Tibial nerve (tissue), 4 donors: ENCODE measurements at regions not wholly inside any gene's neighbourhood (a gene's known extent, or its start where the extent isn't known, plus 50 kb on each side); places are given as distances from the start of the nearest gene placed in this dataset.

Source experiments
- DNase-seq, 2 donors: peaks; one replicate each; pipeline ENCODE4 v3.0.0-alpha.2; 2019; ENCODE audit warnings: low spot score in 2 of 2
- H3K27ac ChIP-seq, 4 donors: fragments of 200-600 bp; sonication (generic) in 3 of 4; one replicate each; pipeline ENCODE4 v1.5.1; 2017 to 2019; ENCODE audit warnings: mild to moderate bottlenecking in 1 of 4
- H3K27me3 ChIP-seq, 2 donors: fragments of 200-600 bp; sonication (generic) in 1 of 2; one replicate each; pipeline versions ENCODE4 v1.5.1 to v1.6.0; 2017 to 2019
- H3K36me3 ChIP-seq, 3 donors: fragments of 200-600 bp; sonication (generic); one replicate each; pipeline ENCODE4 v1.5.1; 2018 to 2019
- H3K4me1 ChIP-seq, 4 donors: fragments of 200-600 bp; sonication (generic) in 3 of 4; one replicate each; pipeline ENCODE4 v1.5.1; 2017 to 2019
- H3K4me3 ChIP-seq, 4 donors: fragments of 200-600 bp; sonication (generic) in 3 of 4; one replicate each; pipeline ENCODE4 v1.5.1; 2017 to 2019; ENCODE audit warnings: mild to moderate bottlenecking in 1 of 4, moderate library complexity in 1 of 4
- H3K9me3 ChIP-seq, 4 donors: fragments of 200-600 bp; sonication (generic) in 3 of 4; one replicate each; pipeline ENCODE4 v1.5.1; 2017 to 2019
- EP300 ChIP-seq, 2 donors: sonication (generic); formaldehyde crosslinking; IDR thresholded peaks; one replicate each; pipeline ENCODE4 v1.6.1; 2017; ENCODE audit warnings: antibody characterized with exemption in 2 of 2, mild to moderate bottlenecking in 1 of 2
- POLR2A ChIP-seq, 2 donors: fragments of 450-650 bp; IDR thresholded peaks; one replicate each; pipeline ENCODE4 v1.6.1; 2017; ENCODE audit warnings: antibody characterized with exemption in 2 of 2, mild to moderate bottlenecking in 2 of 2, moderate library complexity in 2 of 2
- WGBS, 2 donors: methylation state at CpG; one replicate each; pipeline ENCODE4 v1.1.5; 2018; 5-methylcytosine and 5-hydroxymethylcytosine counted together
- TF ChIP-seq, protein P1 (sequence below), 5 experiments: fragments of 200-600 bp in 3 of 5; fragments of 450-650 bp in 2 of 5; sonication (generic) in 3 of 5; IDR thresholded peaks; one replicate each; pipeline ENCODE4 v1.5.1; 2016 to 2019; ENCODE audit warnings: antibody characterized with exemption in 5 of 5, mild to moderate bottlenecking in 3 of 5, moderate library complexity in 2 of 5

DNA sequence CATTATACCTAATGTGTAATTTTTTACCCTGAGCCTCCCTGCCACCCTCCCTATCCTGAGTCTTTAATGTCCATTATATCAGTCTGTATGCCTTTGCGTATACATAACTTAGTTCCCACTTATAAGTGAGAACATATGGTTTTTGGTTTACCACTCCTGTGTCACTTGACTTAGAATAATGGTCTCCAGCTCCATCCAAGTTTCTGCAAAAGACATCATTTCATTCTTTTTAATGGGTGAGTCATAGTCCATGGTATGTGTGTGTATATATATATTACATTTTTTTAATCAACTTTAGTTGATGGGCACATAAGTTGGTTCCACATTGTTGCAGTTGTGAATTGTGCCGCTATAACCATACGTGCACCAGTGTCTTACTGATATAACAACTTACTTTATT, 477.1 kb upstream of the NEGR1 start:
- 75 to 81% methylated on average over 3 of the region's 3 CpGs for WGBS, 2 donors
- no peak for DNase-seq

DNA sequence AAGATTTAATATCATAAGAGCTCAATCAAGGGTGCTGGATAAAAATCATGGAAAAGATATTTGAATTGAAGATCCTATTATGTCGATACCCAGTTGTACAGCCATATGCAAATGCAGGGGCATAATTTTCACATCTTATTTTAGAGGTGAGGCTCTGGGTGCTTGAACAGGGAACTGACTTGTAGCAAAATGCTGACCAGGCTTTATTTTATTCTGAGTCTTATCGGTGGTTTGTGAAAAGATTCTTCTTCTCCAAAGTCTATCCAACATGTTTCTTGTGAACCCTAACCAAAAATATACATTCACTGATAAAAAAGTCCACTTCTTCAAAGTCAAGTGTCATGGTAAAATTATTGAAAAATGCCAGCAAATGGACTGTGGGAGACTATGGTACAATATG, 475.5 kb upstream of the NEGR1 start:
- no peaks in the 10 kb centered on the region for H3K4me1 ChIP-seq
- 92 to 94% methylated on average over 2 of the region's 2 CpGs for WGBS, 2 donors
- no peaks in the 10 kb centered on the region for H3K9me3 ChIP-seq
- no peaks in the 10 kb centered on the region for H3K27me3 ChIP-seq
- no peak overlapping the region for H3K4me3 ChIP-seq
- no peaks in the 10 kb centered on the region for H3K36me3 ChIP-seq
- DNase-seq: no peak
- H3K27ac ChIP-seq: no peak overlapping the region
- TF ChIP-seq POLR2A (IDR thresholded peaks at IDR 0.05) (no peak), EP300 (IDR thresholded peaks at IDR 0.05) (no peak)
- TF ChIP-seq, protein P1, sequence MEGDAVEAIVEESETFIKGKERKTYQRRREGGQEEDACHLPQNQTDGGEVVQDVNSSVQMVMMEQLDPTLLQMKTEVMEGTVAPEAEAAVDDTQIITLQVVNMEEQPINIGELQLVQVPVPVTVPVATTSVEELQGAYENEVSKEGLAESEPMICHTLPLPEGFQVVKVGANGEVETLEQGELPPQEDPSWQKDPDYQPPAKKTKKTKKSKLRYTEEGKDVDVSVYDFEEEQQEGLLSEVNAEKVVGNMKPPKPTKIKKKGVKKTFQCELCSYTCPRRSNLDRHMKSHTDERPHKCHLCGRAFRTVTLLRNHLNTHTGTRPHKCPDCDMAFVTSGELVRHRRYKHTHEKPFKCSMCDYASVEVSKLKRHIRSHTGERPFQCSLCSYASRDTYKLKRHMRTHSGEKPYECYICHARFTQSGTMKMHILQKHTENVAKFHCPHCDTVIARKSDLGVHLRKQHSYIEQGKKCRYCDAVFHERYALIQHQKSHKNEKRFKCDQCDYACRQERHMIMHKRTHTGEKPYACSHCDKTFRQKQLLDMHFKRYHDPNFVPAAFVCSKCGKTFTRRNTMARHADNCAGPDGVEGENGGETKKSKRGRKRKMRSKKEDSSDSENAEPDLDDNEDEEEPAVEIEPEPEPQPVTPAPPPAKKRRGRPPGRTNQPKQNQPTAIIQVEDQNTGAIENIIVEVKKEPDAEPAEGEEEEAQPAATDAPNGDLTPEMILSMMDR (IDR thresholded peaks at IDR 0.05): no peak

More for the DNA sequence above, 477.1 kb upstream of the NEGR1 start:
- no peak overlapping the region for H3K4me3 ChIP-seq
- TF ChIP-seq POLR2A (IDR thresholded peaks at IDR 0.05): no peak
- TF ChIP-seq, protein P1 (IDR thresholded peaks at IDR 0.05): no peak
- no peak for TF ChIP-seq EP300 (IDR thresholded peaks at IDR 0.05)
- no peaks in the 10 kb centered on the region for H3K27me3 ChIP-seq
- H3K36me3 ChIP-seq: no peaks in the 10 kb centered on the region
- H3K9me3 ChIP-seq: no peaks in the 10 kb centered on the region
- H3K27ac ChIP-seq: no peak overlapping the region
- no peaks in the 10 kb centered on the region for H3K4me1 ChIP-seq

DNA sequence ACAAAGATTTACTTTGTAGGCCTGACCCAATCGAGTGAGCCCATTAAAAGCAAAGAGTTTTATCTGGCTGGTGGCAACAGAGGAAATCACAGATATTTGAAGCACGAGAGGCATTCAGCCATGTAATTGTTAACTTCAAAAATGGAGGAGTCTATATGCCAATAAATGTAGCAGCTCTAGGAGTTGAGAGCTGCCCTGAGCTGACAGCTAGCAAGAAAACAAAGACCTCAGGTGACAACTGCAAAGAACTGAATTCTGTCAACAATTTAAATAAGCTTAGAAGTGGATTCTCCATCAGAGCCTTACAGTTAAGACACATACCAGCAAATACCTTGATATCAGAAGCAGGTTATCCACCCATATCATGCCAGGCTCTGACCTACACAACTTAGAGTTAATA, 463.1 kb upstream of the NEGR1 start:
- TF ChIP-seq, protein P1 (IDR thresholded peaks at IDR 0.05): no peak
- TF ChIP-seq POLR2A (IDR thresholded peaks at IDR 0.05): no peak
- no peak for TF ChIP-seq EP300 (IDR thresholded peaks at IDR 0.05)
- Histone ChIP-seq H3K27me3 (no peaks in the 10 kb centered on the region), H3K4me1 (no peaks in the 10 kb centered on the region), H3K9me3 (no peaks in the 10 kb centered on the region), H3K27ac (no peak overlapping the region), H3K4me3 (no peak overlapping the region), H3K36me3 (no peaks in the 10 kb centered on the region)
- no peak for DNase-seq
- WGBS, 2 donors: 79 to 80% methylated on average over 2 of the region's 2 CpGs

DNA sequence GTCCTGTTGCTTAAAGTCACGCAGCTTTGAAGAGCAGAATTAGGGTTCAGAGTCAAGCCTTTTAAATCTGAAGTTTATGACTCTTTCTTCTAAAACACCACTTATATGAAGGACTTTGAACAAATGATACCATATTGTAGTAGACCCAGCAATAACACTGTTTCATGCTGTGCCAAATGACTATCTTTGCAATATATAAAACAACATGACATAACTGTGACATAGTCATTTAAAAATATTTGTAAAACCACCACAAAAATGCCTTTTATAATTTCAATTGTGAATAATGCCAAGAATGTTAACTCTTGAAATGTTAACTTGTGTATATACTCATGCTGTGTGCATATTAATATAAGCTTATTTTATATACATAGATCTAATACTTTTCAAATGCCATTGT, 452.1 kb upstream of the NEGR1 start:
- no peak overlapping the region for H3K4me3 ChIP-seq
- no peaks in the 10 kb centered on the region for H3K4me1 ChIP-seq
- peaks cover 0 to 15% (median 2%) of the 10 kb centered on the region in 4 donors for H3K9me3 ChIP-seq
- H3K27ac ChIP-seq: no peak overlapping the region
- TF ChIP-seq, protein P1 (IDR thresholded peaks at IDR 0.05): no peak
- no peak for DNase-seq
- 76 to 81% methylated on average over 1 of the region's 1 CpG for WGBS, 2 donors
- H3K36me3 ChIP-seq: no peaks in the 10 kb centered on the region
- no peaks in the 10 kb centered on the region for H3K27me3 ChIP-seq

DNA sequence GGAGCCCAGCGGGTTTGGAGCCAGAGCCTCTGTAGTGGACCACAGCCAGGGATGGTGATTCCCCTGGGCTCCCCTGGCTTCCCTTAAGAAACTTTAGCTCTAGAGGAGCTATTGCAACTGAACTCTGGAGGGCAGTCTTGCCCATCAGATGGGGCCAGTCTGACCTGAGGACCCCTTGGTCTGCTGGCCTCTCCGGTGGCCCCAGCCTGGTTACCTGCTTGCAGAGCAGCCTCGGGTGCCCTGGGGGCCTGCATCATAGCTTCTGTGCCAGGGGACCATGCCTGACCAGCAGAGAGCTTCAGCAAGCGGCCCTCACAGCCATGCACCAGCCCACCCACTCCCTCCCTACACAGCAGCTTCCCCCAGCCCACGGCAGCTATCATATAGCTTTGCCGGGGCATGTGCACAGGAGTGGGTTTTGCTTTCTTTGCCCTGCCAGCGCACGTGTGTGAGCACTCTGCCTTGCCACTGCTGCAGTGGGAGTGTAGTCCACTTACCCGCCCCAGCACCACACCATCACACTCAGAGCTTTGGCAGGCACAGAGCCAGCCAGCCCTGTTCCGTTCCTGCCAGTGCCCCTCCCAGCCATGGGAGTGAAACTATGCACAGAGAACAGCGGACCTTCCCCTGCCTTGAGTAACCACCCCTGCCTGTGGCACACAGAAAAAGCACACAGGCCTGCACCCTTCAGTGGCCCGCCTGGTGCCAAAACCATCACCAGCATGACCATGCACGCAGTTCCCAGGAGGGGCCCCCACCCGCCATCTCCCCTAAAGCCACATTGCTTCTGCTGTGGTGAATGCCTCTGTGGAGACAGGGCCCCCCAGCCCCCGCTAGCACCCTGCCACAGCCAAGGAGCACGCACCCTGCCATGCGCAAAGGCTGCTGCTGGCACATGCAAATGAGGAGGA, 442.9 kb upstream of the NEGR1 start:
- DNase-seq: no peak
- WGBS, 2 donors: 78 to 88% methylated on average over 13 to 17 of the region's 17 CpGs
- Histone ChIP-seq H3K27ac (no peak overlapping the region), H3K4me3 (no peak overlapping the region), H3K4me1 (no peaks in the 10 kb centered on the region), H3K27me3 (no peaks in the 10 kb centered on the region), H3K36me3 (no peaks in the 10 kb centered on the region), H3K9me3 (peaks cover 0 to 8% (median 1%) of the 10 kb centered on the region in 4 donors)
- TF ChIP-seq POLR2A (IDR thresholded peaks at IDR 0.05): no peak
- TF ChIP-seq, protein P1 (IDR thresholded peaks at IDR 0.05): no peak
- no peak for TF ChIP-seq EP300 (IDR thresholded peaks at IDR 0.05)
